ENCODE measurements at regions not wholly inside any gene's neighbourhood (a gene's known extent, or its start where the extent isn't known, plus 50 kb on each side); places are given as distances from the start of the nearest gene placed in this dataset.

DNA sequence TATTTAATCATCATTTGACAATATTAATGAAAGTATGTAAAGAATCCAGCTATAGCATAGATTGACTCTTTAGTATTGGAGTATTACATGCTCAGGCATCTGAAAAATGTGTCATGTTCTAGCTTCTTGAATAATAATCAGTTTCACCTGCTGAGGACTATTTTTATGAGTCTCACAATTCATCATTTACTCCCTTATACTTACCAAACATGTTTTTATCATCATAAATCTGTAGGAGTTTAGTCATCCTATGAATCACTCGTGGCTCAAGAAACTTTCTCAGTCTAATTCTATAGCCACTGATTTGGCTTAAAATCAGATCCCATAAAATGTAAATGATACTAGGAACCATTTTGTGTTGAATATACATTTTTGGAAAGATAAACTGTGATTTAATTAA is 1616.1 kb downstream of the C4orf33 start:
- Histone ChIP-seq H3K4me3 (no peak overlapping the region), H3K9me3 (no peaks in the 10 kb centered on the region), H3K27me3 (replicated peaks; ENCODE audit: insufficient read depth) (no peaks in the 10 kb centered on the region), H3K27ac (no peak overlapping the region), H3K36me3 (no peaks in the 10 kb centered on the region), H3K4me1 (ENCODE audit: control insufficient read depth in 1 of 2, low read depth in 2 of 2) (no peaks in the 10 kb centered on the region)
- TF ChIP-seq, protein P1, sequence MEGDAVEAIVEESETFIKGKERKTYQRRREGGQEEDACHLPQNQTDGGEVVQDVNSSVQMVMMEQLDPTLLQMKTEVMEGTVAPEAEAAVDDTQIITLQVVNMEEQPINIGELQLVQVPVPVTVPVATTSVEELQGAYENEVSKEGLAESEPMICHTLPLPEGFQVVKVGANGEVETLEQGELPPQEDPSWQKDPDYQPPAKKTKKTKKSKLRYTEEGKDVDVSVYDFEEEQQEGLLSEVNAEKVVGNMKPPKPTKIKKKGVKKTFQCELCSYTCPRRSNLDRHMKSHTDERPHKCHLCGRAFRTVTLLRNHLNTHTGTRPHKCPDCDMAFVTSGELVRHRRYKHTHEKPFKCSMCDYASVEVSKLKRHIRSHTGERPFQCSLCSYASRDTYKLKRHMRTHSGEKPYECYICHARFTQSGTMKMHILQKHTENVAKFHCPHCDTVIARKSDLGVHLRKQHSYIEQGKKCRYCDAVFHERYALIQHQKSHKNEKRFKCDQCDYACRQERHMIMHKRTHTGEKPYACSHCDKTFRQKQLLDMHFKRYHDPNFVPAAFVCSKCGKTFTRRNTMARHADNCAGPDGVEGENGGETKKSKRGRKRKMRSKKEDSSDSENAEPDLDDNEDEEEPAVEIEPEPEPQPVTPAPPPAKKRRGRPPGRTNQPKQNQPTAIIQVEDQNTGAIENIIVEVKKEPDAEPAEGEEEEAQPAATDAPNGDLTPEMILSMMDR (IDR thresholded peaks at IDR 0.05), result no peak
- DNase-seq (ENCODE audit: low spot score), result no peak
- no peak for ATAC-seq (ENCODE audit: insufficient number of reproducible peaks, low FRiP score, low read depth)

DNA sequence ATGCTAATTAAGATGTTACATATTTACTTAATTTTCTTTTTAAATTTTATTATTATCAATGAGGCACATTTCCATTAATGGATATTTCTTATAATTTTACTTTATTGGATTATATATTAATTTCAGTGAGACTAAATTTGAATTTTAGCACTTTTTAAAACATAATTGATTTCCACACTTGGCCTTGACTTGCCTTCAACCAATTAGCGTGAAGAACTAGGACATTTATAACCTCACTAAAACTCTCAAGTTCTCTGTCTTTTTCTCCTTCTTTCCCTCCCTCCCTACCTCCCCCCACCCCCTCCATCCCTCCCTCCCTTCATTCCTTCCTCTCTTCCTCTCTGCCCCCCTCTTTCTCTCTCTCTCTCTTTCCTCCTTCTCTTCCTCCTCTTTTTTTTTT is 1618.1 kb downstream of the C4orf33 start:
- DNase-seq (ENCODE audit: low spot score) (no peak), ATAC-seq (ENCODE audit: insufficient number of reproducible peaks, low FRiP score, low read depth) (no peak)
- H3K9me3 ChIP-seq, result no peaks in the 10 kb centered on the region
- H3K27me3 ChIP-seq (replicated peaks; ENCODE audit: insufficient read depth), result no peaks in the 10 kb centered on the region
- H3K27ac ChIP-seq, result no peak overlapping the region
- H3K36me3 ChIP-seq, result no peaks in the 10 kb centered on the region
- TF ChIP-seq, protein P1 (IDR thresholded peaks at IDR 0.05), result no peak
- no peaks in the 10 kb centered on the region for H3K4me1 ChIP-seq (ENCODE audit: control insufficient read depth in 1 of 2, low read depth in 2 of 2)
- H3K4me3 ChIP-seq, result no peak overlapping the region

DNA sequence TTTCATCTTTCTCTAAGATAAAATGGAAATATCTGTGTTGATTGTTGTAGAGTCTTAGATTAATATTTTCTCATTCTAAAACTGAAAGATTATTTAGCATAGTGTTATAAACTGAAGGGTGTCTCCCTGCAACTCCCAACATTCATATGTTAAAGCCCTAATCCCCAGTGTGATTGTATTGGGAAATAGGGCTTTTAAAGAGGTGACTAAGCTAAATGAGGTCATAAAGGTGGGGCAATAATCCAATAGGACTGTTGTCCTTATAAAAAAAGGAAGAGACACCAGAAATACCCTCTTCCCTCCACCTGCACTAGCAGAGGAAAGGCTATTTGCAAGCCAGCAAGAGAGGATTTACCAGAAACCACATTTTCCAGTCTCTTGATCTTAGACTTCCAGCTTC is 1626.4 kb downstream of the C4orf33 start:
- Histone ChIP-seq H3K27me3 (replicated peaks; ENCODE audit: insufficient read depth) (no peaks in the 10 kb centered on the region), H3K9me3 (no peaks in the 10 kb centered on the region), H3K27ac (no peak overlapping the region), H3K36me3 (no peaks in the 10 kb centered on the region), H3K4me1 (ENCODE audit: control insufficient read depth in 1 of 2, low read depth in 2 of 2) (no peaks in the 10 kb centered on the region), H3K4me3 (no peak overlapping the region)
- DNase-seq (ENCODE audit: low spot score), result no peak
- no peak for ATAC-seq (ENCODE audit: insufficient number of reproducible peaks, low FRiP score, low read depth)
- TF ChIP-seq, protein P1 (IDR thresholded peaks at IDR 0.05), result no peak

DNA sequence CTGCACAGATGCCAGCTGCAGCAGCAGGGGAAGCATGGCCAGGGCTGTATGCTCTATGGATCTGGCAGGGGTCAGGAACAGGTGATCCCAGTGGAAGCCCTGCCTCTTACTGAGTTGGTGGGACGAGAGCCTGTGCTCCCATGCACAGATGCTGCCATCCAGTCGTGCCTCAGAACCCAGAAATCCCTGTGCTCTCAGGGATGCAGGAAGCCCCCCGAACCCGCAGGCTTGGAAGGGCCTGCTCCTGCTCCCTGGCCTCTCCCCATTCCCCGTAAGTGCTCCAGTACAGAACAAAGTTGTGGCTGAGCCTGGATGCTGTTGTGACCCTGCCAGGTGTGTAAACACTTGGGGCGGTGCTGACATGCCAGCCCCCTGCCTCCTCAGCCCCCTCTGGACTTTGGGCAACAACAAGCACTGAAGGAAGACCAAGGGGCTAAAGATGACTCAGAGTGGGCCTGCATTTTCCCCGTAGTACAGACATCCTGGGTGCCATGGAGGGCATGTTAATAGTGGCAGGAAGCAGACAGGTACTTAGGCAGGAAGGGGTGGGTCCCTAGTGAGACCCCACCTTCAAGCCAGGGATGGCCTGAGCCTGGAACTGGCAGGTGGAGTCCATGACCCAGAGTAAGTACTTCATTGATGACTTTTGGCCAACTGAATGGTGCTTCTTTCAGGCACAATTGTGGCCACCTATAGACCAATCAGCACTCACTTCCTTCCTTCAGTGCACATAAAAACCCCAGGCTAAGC is 1640.7 kb downstream of the C4orf33 start:
- TF ChIP-seq, protein P1 (IDR thresholded peaks at IDR 0.05), result no peak
- H3K4me1 ChIP-seq (ENCODE audit: control insufficient read depth in 1 of 2, low read depth in 2 of 2), result no peaks in the 10 kb centered on the region
- ATAC-seq (ENCODE audit: insufficient number of reproducible peaks, low FRiP score, low read depth) (no peak), DNase-seq (ENCODE audit: low spot score) (no peak)
- no peak overlapping the region for H3K4me3 ChIP-seq
- no peak overlapping the region for H3K27ac ChIP-seq
- no peaks in the 10 kb centered on the region for H3K36me3 ChIP-seq
- H3K9me3 ChIP-seq, result no peaks in the 10 kb centered on the region
- H3K27me3 ChIP-seq (replicated peaks; ENCODE audit: insufficient read depth), result no peaks in the 10 kb centered on the region

DNA sequence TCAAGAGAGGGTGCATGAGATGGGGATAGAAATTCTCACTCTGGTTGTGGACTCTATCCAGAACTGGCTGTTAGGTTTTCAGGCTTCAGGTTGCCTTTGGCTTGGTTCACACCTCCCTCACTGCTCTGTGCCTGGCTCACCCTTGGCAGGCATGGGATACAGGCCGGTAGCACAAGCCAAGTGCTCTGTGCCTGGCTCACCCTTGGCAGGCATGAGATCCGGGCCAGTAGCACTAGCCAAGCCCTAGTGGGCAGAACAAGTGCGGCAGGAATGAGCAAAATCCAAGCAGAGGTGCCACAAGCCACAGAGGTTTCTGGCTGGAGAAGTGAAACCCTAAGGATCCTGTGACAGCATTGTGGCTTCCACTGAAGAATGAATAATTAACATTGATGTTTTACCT is 1642.3 kb downstream of the C4orf33 start:
- TF ChIP-seq, protein P1 (IDR thresholded peaks at IDR 0.05), result no peak
- Histone ChIP-seq H3K4me3 (no peak overlapping the region), H3K4me1 (ENCODE audit: control insufficient read depth in 1 of 2, low read depth in 2 of 2) (no peaks in the 10 kb centered on the region), H3K27me3 (replicated peaks; ENCODE audit: insufficient read depth) (no peaks in the 10 kb centered on the region), H3K9me3 (no peaks in the 10 kb centered on the region), H3K27ac (no peak overlapping the region), H3K36me3 (no peaks in the 10 kb centered on the region)
- ATAC-seq (ENCODE audit: insufficient number of reproducible peaks, low FRiP score, low read depth) (no peak), DNase-seq (ENCODE audit: low spot score) (no peak)

All from thoracic aorta (tissue), 2 donors.